ENCODE measurements at regions not wholly inside any gene's neighbourhood (a gene's known extent, or its start where the extent isn't known, plus 50 kb on each side); places are given as distances from the start of the nearest gene placed in this dataset.

DNA sequence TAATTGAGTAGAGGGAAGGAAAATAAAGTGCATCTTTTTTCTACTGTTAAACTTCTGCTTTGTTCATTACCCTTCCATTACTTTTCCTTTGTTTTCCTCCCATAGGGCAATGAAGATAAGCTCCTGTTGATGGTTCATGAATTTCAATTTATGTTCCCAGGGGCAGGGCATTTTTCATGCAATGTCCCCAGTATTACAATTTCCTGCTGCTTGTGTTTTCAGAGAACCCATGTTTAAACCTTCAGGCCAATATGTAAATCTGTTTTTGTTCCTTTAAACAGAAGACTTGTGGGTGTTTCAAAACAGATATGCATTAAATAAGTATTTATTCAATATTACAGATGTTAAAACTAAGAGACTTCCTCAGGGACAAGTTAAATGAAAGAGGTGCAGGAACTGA is 834.5 kb downstream of the ZPLD1 start:
- H2BK15ac ChIP-seq (ENCODE audit: low read depth, low read length) = no peak overlapping the region
- H3K4me1 ChIP-seq (ENCODE audit: insufficient read depth, low read length) = no peaks in the 10 kb centered on the region
- no peak overlapping the region for H4K5ac ChIP-seq (ENCODE audit: insufficient read length, low read depth, low read length)
- no peaks in the 10 kb centered on the region for H3K27me3 ChIP-seq (ENCODE audit: insufficient read depth, low read length)
- H3T11ph ChIP-seq (ENCODE audit: low read length) = no peak overlapping the region
- H3K4ac ChIP-seq (ENCODE audit: low read depth, low read length) = no peak overlapping the region
- H2BK120ac ChIP-seq (ENCODE audit: low read depth, low read length, poor library complexity, severe bottlenecking) = no peak overlapping the region
- no peak overlapping the region for H3K4me3 Mint-ChIP-seq
- H3K23me2 ChIP-seq (ENCODE audit: insufficient read length, low read depth, low read length, poor library complexity, severe bottlenecking) = no peaks in the 10 kb centered on the region
- H3K36me3 Mint-ChIP-seq (ENCODE audit: insufficient read depth in 1 of 3, low read depth in 3 of 3) = peaks cover 12 to 24% (median 23%) of the 10 kb centered on the region in 3 experiments
- DNase-seq = no peak
- H2BK12ac ChIP-seq (ENCODE audit: insufficient read length, low read depth, low read length) = no peak overlapping the region
- H3K23ac ChIP-seq (ENCODE audit: insufficient read length, low read depth, low read length) = no peak overlapping the region
- no peak overlapping the region for H4K91ac ChIP-seq (ENCODE audit: insufficient read length, low read depth, low read length)
- H3K27ac ChIP-seq (ENCODE audit: insufficient read length, low read depth, low read length) = no peak overlapping the region
- H3K18ac ChIP-seq (ENCODE audit: insufficient read length, low read depth, low read length) = no peak overlapping the region
- no peaks in the 10 kb centered on the region for H4K20me1 ChIP-seq (ENCODE audit: control insufficient read depth, insufficient read depth, insufficient read length)
- no peak overlapping the region for H3K56ac ChIP-seq (ENCODE audit: insufficient read length, low read depth, low read length)
- no peaks in the 10 kb centered on the region for H3K79me2 ChIP-seq (ENCODE audit: insufficient read depth, low read length)
- no peak overlapping the region for H3K27ac Mint-ChIP-seq
- no peak overlapping the region for H2BK5ac ChIP-seq (ENCODE audit: insufficient read length, low read length)
- H3K14ac ChIP-seq (ENCODE audit: insufficient read depth, low read length) = no peak overlapping the region
- H3K4me2 ChIP-seq (ENCODE audit: insufficient read depth, insufficient read length, low read length) = no peak overlapping the region
- no peak overlapping the region for H3K9ac ChIP-seq (ENCODE audit: extremely low read depth, insufficient read length, low read length)
- no peaks in the 10 kb centered on the region for H3K79me1 ChIP-seq (ENCODE audit: insufficient read depth, low read depth, low read length, poor library complexity, severe bottlenecking)
- no peak overlapping the region for H4K8ac ChIP-seq (replicated peaks; ENCODE audit: insufficient read length, low read depth, low read length)
- no peak overlapping the region for H2BK20ac ChIP-seq (ENCODE audit: low read depth, low read length, poor library complexity, severe bottlenecking)
- peaks cover 33 to 35% of the 10 kb centered on the region in 2 experiments for H3K9me3 Mint-ChIP-seq
- no peak overlapping the region for H2AK5ac ChIP-seq (ENCODE audit: insufficient read length, low read length)
- H3K9me3 ChIP-seq (ENCODE audit: control insufficient read depth, low read depth, low read length) = peaks cover 14% of the 10 kb centered on the region
- H3K27me3 Mint-ChIP-seq (ENCODE audit: low read depth) = no peaks in the 10 kb centered on the region
- H3K4me1 Mint-ChIP-seq = no peaks in the 10 kb centered on the region
- TF ChIP-seq, protein P1, sequence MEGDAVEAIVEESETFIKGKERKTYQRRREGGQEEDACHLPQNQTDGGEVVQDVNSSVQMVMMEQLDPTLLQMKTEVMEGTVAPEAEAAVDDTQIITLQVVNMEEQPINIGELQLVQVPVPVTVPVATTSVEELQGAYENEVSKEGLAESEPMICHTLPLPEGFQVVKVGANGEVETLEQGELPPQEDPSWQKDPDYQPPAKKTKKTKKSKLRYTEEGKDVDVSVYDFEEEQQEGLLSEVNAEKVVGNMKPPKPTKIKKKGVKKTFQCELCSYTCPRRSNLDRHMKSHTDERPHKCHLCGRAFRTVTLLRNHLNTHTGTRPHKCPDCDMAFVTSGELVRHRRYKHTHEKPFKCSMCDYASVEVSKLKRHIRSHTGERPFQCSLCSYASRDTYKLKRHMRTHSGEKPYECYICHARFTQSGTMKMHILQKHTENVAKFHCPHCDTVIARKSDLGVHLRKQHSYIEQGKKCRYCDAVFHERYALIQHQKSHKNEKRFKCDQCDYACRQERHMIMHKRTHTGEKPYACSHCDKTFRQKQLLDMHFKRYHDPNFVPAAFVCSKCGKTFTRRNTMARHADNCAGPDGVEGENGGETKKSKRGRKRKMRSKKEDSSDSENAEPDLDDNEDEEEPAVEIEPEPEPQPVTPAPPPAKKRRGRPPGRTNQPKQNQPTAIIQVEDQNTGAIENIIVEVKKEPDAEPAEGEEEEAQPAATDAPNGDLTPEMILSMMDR (conservative IDR thresholded peaks at IDR 0.05) = no peak
- H2AFZ ChIP-seq (ENCODE audit: low read length) = no peak overlapping the region
